COR-L47 (cell line): ENCODE measurements at regions not wholly inside any gene's neighbourhood (a gene's known extent, or its start where the extent isn't known, plus 50 kb on each side); places are given as distances from the start of the nearest gene placed in this dataset.

Experiments
- DNase-seq: peaks from one replicate; lab custom pipeline; 2025; lab: John Stamatoyannopoulos, UW

DNA sequence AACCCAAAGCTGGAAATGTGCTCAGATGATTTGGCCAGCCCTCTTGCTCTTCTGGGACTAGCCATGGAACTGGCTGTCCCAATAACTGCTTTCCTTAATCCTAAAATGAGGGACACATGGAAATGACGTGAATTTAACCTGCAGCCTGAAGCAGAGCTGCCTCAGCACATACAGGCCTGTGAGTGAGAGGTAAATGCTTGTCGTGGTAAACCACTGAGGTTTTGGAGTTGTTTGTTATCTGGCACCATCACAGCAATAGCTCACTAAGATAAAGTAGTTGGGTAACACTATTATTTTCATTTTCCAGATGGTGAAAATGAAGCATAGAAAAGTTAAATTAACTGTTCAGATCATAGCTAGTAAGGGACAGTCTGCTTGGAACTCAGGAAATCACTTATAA, 333.4 kb upstream of the CHD6 start:
- no peak for DNase-seq

DNA sequence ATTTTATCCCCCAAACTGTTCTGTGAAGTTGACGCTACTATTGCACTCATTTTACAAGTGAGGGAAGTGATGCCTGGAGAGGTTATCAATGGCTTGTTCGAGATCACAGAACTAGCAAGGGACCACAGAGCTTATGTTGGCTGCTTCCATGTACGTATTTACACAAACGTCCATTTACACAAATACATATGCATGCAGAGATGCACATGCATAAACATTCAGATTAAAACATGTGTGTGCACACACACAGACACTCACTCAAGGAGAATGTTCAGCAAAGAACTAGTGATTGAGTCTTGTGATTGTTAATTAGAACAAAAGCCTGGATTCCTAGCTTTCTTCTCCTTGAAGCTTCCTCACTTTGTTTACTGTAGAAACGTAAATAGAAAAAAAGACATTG, 321.5 kb upstream of the CHD6 start:
- DNase-seq, result no peak

DNA sequence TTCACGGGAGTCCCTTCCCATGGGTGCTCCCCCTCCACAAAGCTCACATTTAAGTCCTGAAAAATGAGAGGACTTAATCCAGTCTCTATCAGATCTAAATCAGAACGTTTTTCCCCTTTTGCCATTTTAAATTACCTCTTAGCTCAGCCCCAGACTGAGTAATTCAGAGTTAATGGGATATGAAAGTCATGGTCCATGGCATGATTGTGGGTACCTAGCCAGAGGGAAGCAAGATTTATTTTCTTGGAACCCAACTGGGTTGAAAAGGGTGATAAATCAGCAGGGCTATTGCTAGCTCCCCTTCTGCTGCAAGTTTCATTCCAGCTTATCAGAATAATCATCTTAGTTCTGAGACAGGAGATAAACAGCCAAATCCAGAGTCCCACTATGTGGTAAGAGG, 320.2 kb upstream of the CHD6 start:
- DNase-seq, result no peak

DNA sequence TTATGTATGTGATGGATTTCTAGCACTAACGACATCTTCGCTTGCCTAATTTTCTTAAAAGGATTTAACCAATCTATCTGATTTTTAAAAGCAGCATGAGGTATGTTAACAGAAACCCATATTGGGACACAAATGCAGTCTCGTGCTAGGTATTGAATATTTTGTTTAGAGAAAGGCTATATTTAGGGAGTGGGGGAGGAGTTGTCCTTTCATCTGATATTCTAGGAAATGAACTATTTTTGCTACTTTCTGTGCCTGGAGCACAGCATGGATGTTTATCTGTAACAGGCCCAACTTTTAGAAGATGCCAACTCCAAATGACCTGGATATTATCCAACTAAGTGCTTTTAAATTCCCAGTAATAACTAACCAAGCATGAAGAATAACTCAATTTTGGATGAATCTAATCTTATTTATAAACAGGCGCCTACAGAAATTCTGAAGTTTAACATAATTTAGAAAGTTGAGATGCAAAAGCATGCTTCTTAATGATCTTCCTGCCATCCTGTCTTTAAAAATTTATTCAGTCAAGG, 317.1 kb upstream of the CHD6 start:
- no peak for DNase-seq

DNA sequence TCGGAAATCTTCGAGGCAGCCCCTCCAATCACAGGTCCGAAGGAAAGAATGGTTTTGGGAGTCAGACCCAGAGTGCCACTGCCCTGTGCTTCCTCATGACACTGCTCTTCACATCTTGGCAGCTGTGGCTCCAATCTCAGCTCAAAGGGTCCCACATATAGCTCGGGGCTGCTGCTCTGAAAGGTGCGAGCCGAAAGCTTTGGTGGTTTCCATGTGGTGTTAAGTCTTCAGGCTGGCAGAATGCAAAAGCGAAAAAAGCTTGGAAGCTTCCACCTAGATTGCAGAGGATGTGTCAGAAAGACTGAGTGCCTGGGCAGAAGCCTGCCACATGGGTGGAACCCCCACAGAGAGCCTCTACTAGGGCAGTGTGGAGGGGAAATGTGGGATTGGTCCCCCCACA, 314.3 kb upstream of the CHD6 start:
- DNase-seq, result no peak

DNA sequence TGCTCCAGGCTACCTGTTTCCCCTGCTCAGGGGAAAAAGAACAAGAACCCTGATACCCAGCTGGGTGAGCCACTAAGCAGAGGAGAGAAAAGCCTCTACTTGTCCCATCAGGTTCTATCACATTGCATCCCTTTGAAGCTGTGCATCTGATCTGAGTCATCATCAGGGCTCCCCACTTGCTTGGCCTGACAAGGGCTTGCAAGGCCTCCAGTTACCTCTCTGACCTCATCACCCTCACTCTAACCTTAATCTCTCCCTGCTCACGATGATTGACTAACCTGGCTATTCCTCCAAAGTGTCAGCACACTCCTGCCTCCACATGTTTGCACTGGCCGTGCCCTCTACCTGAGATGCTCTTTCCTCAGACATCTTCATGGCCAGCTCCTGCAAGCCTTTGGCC, 309.5 kb upstream of the CHD6 start:
- no peak for DNase-seq

DNA sequence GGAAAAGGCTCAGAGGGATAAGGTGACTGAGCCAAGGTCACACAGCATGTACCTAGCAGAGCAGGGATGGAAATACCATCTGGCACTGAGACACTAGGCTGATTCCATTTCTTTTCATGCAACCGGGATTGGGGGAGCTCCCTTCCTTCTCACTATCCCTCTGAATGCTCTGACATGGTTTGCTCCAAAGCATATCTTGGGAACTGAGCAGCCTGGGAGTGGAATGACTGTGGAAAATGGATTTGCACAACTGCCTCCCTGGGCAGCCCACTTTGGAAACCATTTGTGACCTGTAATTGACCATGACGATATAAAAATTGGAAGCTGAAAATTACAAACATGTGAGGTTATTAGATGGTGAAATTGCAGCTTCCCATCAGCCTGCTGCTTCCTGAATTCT, 309.0 kb upstream of the CHD6 start:
- no peak for DNase-seq

DNA sequence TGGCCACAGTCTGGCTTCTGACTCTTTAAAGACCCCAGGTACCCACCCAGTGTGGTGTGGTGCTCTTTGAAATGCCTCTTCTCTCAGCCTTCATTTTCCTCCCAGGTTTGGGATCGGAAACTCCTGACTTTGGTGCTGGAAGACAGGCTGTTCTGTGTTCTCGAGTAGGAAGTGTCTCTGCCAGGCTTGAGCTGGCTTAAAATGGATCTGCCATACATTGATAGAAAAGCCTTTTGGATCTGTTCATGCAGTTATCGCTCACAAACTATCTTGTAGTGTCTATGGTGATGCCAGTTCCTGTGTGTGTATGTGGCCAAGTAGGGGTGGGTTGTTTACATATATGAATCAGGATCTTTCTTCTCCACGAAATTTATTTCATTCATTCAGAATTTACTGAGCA, 307.3 kb upstream of the CHD6 start:
- no peak for DNase-seq

DNA sequence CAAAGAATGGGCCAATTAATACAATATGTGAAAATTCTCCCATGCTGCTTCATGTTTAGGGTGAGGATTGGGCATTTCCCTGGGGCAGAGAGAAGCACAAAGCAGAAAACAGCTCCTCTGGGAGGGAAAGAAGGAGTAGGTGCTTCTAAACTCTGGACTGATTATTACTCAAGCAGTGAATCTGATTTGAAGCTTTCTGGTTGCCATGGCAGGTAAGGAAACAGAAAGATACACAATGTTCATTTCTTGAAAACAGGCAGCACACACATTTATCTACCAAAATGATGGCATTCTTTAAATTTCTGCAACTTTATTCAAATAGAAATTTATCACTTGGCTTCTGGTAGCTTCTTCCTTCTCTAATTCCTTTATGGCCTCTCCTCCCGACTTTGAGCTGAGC, 305.4 kb upstream of the CHD6 start:
- DNase-seq, result no peak

DNA sequence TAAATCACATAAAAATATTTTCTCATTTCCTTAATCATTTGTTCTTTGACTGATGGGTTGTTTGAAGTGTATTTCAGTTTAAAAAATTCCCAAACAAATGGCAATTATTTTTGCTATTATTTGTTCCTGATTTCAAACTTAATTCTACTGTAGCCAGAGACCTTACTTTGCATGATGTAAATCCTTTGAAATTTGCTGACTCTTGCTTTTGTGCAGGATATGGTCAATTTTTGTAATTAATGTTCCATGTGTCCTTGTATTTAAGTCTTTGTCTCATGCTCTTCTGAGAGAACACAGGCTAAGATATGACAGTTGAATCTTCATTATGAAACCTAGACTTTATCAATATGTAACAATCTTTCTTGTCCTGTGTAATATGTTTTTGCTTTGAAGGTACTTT, 295.0 kb upstream of the CHD6 start:
- DNase-seq, result no peak

DNA sequence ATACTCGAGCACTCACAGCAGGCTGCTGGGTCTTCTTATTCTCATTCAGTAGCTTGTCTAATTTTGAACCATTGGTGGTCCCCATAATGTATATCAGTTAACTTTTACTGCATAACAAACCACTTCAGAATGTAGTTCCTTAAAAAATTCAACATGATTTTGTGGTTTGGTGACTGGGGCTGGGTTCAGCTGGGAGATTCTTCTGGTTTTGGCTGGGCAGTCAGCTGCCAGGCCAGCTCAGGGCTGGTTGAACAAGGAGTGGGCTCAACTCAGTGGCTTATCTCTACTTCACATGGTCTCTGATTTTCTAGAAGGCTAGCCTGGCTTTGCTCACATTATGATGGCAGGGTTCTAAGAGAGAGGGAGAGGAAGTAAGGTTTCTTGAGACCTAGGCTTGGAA, 292.4 kb upstream of the CHD6 start:
- no peak for DNase-seq

DNA sequence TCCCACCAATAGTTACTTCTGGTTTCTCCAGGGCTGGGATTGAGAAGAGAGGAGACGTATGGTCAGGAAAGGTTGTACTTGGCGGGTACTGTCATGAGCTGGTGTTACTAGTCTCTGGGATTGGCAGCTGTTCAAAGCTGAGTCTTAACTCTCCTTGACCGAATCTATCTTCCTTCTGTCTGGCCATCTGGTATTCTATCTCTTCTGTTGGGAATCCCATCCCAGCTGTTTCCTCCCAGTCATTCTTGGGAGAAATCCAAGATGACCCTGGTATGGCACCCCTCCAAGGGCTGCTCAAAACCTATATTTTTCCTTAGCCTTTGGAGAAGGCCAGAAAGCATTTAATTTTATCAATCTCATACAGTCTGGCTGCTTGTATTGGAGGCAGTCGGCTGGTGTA, 287.0 kb upstream of the CHD6 start:
- no peak for DNase-seq

DNA sequence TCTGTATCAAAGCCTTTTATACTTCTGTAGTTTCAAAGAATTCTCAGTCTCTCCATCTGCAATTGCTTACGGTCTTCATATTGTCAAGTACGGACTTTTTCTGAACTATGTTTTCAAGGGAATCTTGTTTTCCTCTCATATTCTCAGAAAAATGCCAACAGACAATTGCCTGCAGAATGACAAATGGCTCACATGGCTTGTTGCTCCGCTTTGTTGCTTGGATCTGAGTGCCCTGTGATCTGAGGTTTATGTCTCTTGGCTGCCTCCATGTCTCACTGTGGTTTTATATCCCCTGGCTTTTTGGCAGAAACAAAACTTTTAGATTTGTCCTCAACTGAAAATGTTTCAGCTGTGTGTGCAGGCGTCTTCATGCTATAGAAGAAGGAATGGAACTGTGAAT, 285.4 kb upstream of the CHD6 start:
- no peak for DNase-seq

DNA sequence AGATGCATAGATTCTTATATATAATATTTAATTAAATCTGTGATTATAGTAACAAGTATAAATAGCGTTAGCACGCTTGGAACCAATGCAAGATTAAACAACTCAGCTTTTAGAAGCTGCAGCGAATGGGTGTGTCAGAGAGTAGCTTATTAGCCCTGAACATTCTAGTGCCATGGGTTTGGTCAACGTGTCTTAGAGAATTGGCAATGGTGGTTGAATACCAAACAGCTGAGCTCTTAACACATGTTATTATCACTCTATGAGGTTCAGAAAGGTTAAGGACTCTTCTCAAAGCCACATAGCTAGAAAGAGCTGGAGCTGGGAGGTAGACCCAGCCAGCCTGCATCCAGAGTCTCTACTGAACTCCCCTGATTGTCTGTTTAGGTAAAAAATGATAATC, 284.2 kb upstream of the CHD6 start:
- DNase-seq, result no peak

DNA sequence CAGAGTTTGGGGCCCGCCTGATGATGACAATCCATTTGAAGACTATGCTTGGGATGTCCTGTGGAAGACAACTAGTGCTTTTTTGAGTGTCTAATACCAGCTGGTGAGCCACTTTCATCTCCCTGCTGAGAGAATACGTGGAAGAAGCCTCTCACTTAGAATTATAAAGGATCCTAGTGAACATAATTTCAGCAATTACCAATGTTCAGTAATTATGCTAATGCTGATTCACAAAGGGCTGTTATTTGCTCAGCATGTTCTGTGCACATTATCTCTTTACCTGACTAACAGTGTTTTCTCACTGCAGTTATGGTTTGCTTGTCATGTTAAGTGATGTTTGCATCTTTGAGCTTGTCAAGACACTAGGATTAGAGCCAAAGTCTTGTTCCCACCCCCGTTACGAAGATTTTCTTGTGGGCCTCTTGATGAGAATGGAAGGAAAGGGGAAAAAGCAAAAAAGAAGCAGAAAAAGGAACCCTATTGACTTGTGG, 282.1 kb upstream of the CHD6 start:
- peak; percentile 81 for DNase-seq

DNA sequence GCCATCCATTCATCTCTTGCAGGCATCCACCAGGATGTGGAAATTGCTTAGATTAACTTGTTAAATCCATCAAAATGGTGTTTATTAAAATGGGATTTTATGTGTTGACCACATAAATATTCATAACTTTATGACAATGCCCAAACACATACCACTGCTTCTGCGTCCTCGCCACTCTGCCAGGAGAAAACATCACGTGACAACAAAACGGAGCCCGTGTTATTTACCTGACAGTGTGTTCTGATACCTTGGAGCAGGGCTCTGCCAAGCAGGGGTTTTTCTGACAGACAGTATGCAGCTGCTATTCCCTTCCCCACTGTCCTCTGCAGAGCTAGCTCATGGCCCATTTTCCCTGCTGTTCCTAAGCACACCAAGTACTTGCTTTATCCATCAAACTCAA, 279.5 kb upstream of the CHD6 start:
- no peak for DNase-seq

DNA sequence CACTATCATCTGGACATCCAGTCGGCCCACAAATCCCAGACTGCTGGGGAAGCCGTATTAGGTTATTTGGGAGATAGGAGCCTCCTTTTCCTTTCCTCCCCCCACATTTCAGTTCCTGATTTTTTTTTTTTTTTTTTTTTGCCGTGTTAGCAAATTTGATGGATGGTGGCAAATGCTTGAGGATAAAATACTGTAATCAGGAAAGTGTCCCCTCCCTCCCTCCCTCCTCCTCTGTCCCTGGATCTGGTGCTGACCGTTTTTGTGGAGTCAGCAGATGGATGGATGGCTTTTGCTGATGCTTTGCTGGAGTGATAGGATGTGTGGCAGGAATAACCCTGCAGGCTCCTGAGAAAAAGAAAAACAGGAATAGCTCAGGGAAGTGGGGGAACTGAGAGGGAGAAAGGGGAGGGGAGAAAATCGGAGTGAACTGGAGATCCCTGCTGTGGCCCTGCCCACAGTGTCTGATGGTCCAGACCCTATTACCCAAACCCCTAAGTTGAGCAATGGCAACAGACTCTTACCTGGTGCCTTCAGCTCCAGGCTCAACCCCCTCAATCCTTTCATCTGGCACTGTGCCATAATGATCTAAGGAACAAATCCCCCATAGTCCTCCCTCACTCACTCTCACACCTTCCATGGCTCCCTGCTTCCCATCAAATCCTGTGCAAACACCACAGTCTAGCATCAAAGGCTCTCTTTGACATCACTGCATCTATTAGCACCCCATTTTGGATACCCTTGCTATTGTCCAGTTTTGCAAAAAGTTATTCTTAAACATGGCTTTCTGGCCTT, 277.3 kb upstream of the CHD6 start:
- no peak for DNase-seq

DNA sequence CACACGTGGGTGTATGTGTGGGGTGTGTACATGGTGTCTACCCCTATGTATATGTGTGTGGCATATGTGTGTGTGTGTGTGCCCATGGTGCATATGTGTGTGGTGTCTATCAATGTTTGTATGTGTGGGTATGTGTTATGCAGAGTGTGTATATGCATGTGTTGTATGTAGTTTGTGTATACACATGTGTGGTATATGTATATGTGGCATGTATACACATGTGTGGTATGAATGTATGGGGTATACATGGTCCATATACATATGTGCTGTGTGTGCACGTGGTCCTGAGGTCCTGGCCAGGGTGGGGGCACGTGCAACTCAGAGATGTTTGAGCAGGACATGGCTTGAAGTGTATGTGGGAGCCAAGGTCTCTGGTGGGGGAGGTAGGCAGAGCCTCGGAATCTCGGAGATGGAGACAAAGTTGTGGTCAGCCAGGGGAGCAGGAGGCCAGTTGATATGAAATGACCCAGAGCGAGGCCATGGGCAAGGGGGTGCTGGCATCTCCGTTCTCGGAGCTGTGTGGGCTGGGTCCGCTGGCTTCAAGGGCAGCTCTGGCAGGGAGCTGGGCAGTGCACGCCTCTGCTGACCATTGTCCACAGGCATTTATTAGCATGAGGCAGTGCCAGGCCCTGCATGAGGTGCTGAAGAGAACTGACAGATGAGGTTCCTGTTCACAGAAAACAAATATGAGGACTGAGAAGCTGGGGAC, 276.2 kb upstream of the CHD6 start:
- DNase-seq, result no peak

DNA sequence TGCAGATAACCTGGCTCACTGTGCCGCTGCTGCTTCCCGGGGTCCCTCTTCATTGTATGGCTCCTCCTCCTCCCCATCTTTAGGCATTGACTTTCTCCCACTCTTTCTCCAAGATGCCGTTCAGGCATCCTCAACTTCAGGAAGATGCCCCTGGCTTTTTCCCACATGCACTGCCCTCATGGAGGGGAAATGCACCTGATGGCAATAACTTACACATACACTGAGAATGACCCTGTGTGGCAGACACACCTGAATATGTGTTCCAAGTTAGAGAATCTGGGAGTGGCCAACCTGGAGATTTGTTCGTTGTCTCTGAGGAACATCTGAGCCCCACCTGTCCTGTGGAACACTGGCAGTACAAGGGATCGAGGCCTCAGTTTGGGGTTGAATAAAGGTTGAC, 273.9 kb upstream of the CHD6 start:
- DNase-seq, result no peak

DNA sequence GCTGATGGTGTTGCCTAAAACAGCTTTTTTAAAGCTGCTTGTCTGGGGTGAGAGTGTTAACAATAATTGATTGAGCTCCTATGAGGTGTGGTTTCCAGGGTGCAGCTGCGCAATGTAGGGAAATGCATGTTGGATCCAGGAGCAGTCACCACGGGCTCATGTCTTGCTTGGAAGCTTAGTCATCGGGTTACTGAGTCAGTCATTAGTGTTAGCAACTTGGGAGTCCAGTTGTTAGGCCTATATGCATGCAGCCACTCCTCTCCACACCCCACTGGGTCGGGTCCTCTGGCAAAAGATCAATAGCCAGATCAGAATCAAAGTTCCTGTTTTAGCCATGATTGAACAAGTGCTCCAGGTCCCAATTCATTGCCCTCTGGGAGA, 271.7 kb upstream of the CHD6 start:
- DNase-seq, result no peak

DNA sequence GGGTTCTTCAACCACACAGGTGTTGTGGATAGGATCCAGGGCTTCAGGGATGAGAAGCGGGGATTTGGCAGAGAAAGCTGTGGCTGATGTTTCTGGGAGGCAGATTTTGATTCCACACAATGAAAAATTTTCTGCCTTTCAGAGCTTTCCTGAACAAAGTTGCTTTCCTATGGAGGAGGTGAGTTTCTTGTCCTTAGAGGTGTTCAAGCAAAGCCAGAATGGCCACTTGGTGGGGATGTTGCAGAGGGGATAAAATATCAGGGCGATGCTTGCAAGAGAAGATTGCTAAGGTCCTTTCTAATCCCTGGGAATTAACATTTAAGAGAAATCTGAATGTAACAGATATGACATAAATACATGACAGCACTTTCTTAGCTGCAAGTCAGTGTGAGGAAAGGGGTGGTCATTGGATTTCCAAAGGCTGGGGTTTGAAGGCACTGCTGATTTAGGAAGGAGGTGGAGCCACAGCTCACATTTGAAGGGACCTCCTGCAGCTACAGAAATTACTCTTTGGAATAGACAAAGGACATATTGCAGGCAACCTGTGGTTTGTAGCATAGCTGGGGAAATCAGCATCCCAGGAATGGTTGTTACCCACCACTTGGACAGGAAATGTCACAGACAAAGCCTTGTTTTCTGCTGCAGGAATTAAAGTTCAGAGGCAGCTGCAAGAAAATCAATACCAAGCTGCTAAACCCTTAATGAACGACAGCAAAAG, 271.1 kb upstream of the CHD6 start:
- DNase-seq, result peak; percentile 33

DNA sequence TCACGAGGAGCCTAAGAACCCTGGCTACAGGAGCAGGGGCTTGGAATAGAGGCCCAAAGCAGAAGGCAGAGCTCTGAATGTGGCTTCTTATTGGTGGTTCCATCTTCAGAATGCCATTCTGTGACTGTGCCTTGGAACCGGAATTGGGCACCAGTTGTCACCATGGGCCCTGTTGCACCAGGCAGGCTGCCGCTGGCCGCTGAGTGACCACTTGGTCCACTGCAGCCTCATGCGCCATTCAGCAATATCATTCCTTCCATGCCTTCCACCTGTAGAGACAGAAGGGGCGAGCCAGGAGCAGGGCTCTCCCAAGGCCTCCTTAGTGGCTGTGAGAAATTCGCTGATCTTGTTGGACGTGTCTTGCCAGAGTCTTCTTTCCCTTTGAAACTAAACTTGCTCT, 270.3 kb upstream of the CHD6 start:
- no peak for DNase-seq

DNA sequence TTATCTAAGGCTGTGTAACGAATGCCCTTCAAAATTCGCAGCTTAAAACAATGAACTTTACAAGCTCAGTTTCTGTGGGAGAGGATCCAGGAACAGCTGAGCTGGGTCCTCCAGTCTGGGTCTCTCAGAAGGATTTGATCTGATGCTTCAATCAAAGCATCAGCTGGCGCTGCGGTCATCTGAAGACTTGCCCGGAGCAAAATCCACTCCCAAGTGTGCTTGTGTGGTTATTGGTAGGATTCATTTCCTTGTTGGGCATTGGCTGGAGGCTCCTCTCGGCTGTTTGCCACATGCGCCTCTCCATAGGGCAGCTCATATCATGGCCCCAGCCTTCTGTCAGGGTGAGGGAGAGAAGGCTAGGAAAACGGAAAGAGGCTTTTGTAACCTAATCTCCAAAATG, 269.3 kb upstream of the CHD6 start:
- DNase-seq, result no peak
